Breast epithelium (tissue), 4 donors: ENCODE measurements at regions not wholly inside any gene's neighbourhood (a gene's known extent, or its start where the extent isn't known, plus 50 kb on each side); places are given as distances from the start of the nearest gene placed in this dataset.

Experiments
- DNase-seq, 2 donors: peaks; one replicate each; pipeline ENCODE4 v3.0.0-alpha.2; 2019; ENCODE audit warnings: low spot score in 2 of 2
- H3K27ac ChIP-seq, 2 donors: fragments of 200-600 bp; sonication (generic) in 1 of 2; one replicate each; pipeline ENCODE4 v1.5.1; 2016 to 2019; ENCODE audit warnings: mild to moderate bottlenecking in 1 of 2
- H3K27me3 ChIP-seq, 2 donors: fragments of 200-600 bp; sonication (generic) in 1 of 2; one replicate each; pipeline versions ENCODE4 v1.5.1 to v1.6.0; 2017 to 2019; ENCODE audit warnings: control low read depth in 1 of 2, mild to moderate bottlenecking in 1 of 2
- H3K36me3 ChIP-seq: fragments of 200-600 bp; one replicate; pipeline ENCODE4 v1.5.1; 2019
- H3K4me1 ChIP-seq, 2 donors: fragments of 200-600 bp; sonication (generic); one replicate each; pipeline ENCODE4 v1.5.1; 2016 to 2019; ENCODE audit warnings: control low read depth in 1 of 2
- H3K4me3 ChIP-seq, 3 donors: fragments of 200-600 bp; sonication (generic); 1 replicate in 2 of 3; 2 replicates in 1 of 3; pipeline ENCODE4 v1.5.1; 2016 to 2019; ENCODE audit warnings: mild to moderate bottlenecking in 3 of 3, moderate library complexity in 2 of 3
- H3K9me3 ChIP-seq, 2 donors: fragments of 200-600 bp; sonication (generic) in 1 of 2; one replicate each; pipeline ENCODE4 v1.5.1; 2016 to 2019; ENCODE audit warnings: control low read depth in 1 of 2
- POLR2A ChIP-seq: fragments of 450-650 bp; IDR thresholded peaks from one replicate; pipeline ENCODE4 v1.6.1; 2016; ENCODE audit warnings: antibody characterized with exemption, mild to moderate bottlenecking, moderate library complexity
- POLR2AphosphoS5 ChIP-seq, 3 donors: sonication (generic); formaldehyde crosslinking; IDR thresholded peaks; one replicate each; pipeline ENCODE4 v1.6.1; 2017; ENCODE audit warnings: antibody characterized with exemption in 3 of 3
- intact Hi-C: fragments of 100-400 bp; cut with DNase I; formaldehyde crosslinking; loops from one replicate; pipeline ENCODE4 v1.15.1; 2023; ENCODE audit warnings: low total_unique reads
- TF ChIP-seq, protein P1 (sequence below), 3 donors: fragments of 450-650 bp; IDR thresholded peaks; one replicate each; pipeline ENCODE4 v1.5.1; 2016 to 2017; ENCODE audit warnings: antibody characterized with exemption in 3 of 3, mild to moderate bottlenecking in 3 of 3, moderate library complexity in 3 of 3

DNA sequence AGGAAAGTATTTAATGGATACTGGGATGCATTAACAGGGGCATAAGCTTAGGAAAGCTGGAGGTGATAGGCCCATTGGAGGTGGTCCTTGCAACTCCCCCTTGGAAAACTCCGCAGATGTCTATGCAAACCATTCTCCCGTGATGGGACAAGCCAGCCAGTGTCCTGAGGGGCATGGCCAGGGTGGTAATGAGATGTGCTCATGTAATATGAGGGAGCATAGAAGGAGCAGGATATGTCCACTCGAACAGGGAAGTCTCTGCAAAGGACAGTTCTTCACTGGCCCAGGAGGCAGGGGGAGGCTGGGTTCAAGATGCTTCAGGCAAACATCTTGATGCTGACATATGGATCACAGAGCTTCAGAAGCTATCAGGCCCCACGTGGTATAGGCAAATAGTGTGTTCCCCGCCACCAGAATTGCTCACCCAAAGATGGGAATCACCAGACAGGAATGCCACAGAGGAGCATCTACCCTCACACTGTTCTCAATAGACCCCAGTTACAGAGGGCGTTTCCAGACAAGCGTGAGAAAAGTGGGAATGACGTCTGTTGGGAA is 201.6 kb upstream of the CDH4 start:
- no peaks in the 10 kb centered on the region for H3K36me3 ChIP-seq
- intact Hi-C loops: no loop called here
- no peaks in the 10 kb centered on the region for H3K9me3 ChIP-seq
- no peaks in the 10 kb centered on the region for H3K27me3 ChIP-seq
- no peaks in the 10 kb centered on the region for H3K4me1 ChIP-seq
- no peak overlapping the region for H3K4me3 ChIP-seq
- DNase-seq: no peak
- H3K27ac ChIP-seq: no peak overlapping the region
- no peak for TF ChIP-seq POLR2AphosphoS5 (IDR thresholded peaks at IDR 0.05)
- TF ChIP-seq POLR2A: no peak
- TF ChIP-seq, protein P1, sequence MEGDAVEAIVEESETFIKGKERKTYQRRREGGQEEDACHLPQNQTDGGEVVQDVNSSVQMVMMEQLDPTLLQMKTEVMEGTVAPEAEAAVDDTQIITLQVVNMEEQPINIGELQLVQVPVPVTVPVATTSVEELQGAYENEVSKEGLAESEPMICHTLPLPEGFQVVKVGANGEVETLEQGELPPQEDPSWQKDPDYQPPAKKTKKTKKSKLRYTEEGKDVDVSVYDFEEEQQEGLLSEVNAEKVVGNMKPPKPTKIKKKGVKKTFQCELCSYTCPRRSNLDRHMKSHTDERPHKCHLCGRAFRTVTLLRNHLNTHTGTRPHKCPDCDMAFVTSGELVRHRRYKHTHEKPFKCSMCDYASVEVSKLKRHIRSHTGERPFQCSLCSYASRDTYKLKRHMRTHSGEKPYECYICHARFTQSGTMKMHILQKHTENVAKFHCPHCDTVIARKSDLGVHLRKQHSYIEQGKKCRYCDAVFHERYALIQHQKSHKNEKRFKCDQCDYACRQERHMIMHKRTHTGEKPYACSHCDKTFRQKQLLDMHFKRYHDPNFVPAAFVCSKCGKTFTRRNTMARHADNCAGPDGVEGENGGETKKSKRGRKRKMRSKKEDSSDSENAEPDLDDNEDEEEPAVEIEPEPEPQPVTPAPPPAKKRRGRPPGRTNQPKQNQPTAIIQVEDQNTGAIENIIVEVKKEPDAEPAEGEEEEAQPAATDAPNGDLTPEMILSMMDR (IDR thresholded peaks at IDR 0.05): no peak

DNA sequence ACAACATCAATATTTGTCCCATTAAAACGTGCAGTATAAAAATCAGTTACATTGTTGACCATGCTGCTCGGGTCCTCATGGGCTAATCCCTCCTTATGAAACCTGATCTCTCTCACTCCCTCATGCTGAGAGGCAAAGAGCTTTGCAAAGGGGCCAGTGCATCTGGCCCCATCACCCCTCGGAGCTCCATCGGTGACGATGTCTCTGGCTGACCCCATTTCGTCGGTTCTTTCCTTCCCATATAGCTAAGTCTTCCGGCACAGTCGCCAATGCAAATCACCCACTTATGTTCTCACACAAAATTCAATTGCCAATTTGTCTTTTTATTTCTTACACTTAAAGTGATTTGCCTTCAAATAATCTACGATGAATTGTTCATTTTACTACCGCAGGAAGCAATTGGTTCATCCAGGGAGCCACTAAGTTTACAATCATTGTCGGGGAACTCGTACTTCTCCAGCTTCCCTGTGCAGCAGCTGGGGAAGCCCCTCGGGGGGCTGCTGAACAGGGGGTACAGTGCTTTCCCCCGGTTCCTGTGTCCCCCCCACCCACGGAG is 199.8 kb upstream of the CDH4 start:
- no peaks in the 10 kb centered on the region for H3K27me3 ChIP-seq
- no peaks in the 10 kb centered on the region for H3K36me3 ChIP-seq
- no peak for DNase-seq
- H3K9me3 ChIP-seq: no peaks in the 10 kb centered on the region
- H3K4me3 ChIP-seq: no peak overlapping the region
- TF ChIP-seq POLR2AphosphoS5 (IDR thresholded peaks at IDR 0.05) (no peak), POLR2A (no peak)
- TF ChIP-seq, protein P1 (IDR thresholded peaks at IDR 0.05): no peak
- intact Hi-C loops: no loop called here
- H3K27ac ChIP-seq: no peak overlapping the region
- no peaks in the 10 kb centered on the region for H3K4me1 ChIP-seq

DNA sequence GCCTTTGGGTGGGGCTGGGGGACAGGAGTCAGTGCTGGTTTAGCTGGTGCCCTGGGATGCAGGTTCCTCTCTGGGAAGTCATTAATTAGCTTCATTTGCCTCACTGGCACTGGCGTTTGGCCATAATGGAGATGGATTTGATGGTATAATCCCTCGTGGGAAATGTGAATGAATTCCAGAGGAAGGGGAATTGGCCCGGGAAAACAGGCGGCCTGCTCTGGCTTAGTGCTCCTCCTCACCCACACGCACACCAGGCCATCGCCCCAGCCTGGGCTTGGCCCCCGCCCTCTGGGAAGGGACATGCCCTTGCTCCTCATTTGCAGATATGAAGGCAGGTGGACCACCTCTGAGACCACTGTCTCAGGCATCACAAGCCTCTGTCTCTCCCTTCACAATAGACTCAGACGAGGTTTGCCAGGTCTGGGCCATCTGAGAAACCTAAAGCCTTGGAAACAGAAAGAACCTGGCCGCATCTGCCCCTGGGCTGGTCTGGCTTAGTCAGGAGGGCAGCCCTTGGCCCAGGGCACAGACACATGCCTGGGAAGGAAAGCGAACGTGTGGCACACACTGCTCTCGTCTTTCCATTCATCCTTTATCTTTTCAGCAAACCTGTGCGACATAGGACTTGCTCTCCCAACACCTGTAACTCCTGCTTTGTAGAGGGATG is 199.2 kb upstream of the CDH4 start:
- no peaks in the 10 kb centered on the region for H3K9me3 ChIP-seq
- no peak for DNase-seq
- no peak overlapping the region for H3K4me3 ChIP-seq
- TF ChIP-seq POLR2A (no peak), POLR2AphosphoS5 (IDR thresholded peaks at IDR 0.05) (no peak)
- TF ChIP-seq, protein P1 (IDR thresholded peaks at IDR 0.05): no peak
- H3K27ac ChIP-seq: no peak overlapping the region
- no peaks in the 10 kb centered on the region for H3K4me1 ChIP-seq
- intact Hi-C loops: no loop called here
- H3K36me3 ChIP-seq: no peaks in the 10 kb centered on the region
- peaks cover 0 to under 1% of the 10 kb centered on the region in 2 donors for H3K27me3 ChIP-seq

DNA sequence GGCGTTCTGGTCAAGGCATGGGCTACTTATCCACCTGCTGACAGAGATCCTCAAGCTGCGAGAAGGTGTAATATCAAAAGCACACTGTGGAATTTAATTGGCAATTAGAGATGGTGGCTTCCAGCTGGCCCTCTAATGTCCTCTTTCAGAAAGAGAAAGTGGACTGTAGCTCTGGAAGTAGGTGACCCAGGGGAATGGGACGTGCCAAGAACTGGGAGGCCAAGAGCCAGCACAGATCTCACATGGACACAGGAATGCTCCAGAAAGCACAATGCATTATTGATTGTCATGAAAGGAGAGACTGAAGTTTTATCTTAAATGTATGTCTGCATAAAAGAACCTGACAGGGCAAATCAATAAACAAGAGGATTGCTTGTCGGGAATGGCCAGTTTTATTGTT is 198.6 kb upstream of the CDH4 start:
- DNase-seq: no peak
- intact Hi-C loops: no loop called here
- Histone ChIP-seq H3K9me3 (no peaks in the 10 kb centered on the region), H3K27me3 (peaks cover 0 to 2% of the 10 kb centered on the region in 2 donors), H3K4me3 (no peak overlapping the region), H3K36me3 (no peaks in the 10 kb centered on the region), H3K27ac (no peak overlapping the region), H3K4me1 (no peaks in the 10 kb centered on the region)
- TF ChIP-seq, protein P1 (IDR thresholded peaks at IDR 0.05): no peak
- no peak for TF ChIP-seq POLR2A
- no peak for TF ChIP-seq POLR2AphosphoS5 (IDR thresholded peaks at IDR 0.05)

DNA sequence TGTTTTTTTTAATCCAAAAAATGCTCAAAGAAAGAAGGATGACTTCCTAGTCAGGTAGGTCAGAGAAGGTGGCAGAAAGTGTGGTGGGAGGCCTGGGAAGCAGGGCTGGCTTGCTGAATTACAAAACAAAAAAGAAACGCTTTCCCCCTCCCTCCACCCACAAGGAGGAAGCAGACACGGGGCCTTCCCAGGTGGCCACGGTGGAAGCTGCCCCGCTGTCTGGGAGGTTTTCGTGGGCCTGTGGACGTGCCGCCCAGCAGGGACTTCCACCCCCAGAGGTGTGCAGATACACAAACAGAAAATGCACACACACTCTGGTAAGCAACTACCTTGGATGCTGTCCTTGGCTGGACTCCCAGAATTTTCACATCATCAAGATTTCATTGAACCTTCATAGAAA is 198.2 kb upstream of the CDH4 start:
- intact Hi-C loops: no loop called here
- H3K4me3 ChIP-seq: no peak overlapping the region
- no peak for TF ChIP-seq POLR2A
- TF ChIP-seq, protein P1 (IDR thresholded peaks at IDR 0.05): no peak
- TF ChIP-seq POLR2AphosphoS5 (IDR thresholded peaks at IDR 0.05): no peak
- no peaks in the 10 kb centered on the region for H3K4me1 ChIP-seq
- no peaks in the 10 kb centered on the region for H3K36me3 ChIP-seq
- no peak overlapping the region for H3K27ac ChIP-seq
- H3K9me3 ChIP-seq: no peaks in the 10 kb centered on the region
- DNase-seq: no peak
- H3K27me3 ChIP-seq: peaks cover 0 to 2% of the 10 kb centered on the region in 2 donors
